ENCODE measurements at regions not wholly inside any gene's neighbourhood (a gene's known extent, or its start where the extent isn't known, plus 50 kb on each side); places are given as distances from the start of the nearest gene placed in this dataset.

GRCh38 chr21:16145052-16145451 lies 415.3 kb downstream of the USP25 start:
- Mint-ChIP-seq H3K36me3 (no peaks in the 10 kb centered on the region), H3K4me3 (no peak overlapping the region), H3K27me3 (peaks cover 2% of the 10 kb centered on the region), H3K9me3 (ENCODE audit: low read depth) (no peaks in the 10 kb centered on the region), H3K4me1 (ENCODE audit: low read depth) (no peaks in the 10 kb centered on the region), H3K27ac (no peak overlapping the region)

GRCh38 chr21:16145479-16145878 lies 415.7 kb downstream of the USP25 start:
- no peaks in the 10 kb centered on the region for H3K36me3 Mint-ChIP-seq
- peaks cover 2% of the 10 kb centered on the region for H3K27me3 Mint-ChIP-seq
- H3K9me3 Mint-ChIP-seq (ENCODE audit: low read depth) = no peaks in the 10 kb centered on the region
- no peaks in the 10 kb centered on the region for H3K4me1 Mint-ChIP-seq (ENCODE audit: low read depth)
- H3K4me3 Mint-ChIP-seq = no peak overlapping the region
- H3K27ac Mint-ChIP-seq = no peak overlapping the region

- H3K36me3 Mint-ChIP-seq = no peaks in the 10 kb centered on the region
Measured at GRCh38 chr21:16154321-16154720, 424.5 kb downstream of the USP25 start.

GRCh38 chr21:16154951-16155635 lies 425.3 kb downstream of the USP25 start:
- H3K4me3 Mint-ChIP-seq = no peak overlapping the region
- no peaks in the 10 kb centered on the region for H3K9me3 Mint-ChIP-seq (ENCODE audit: low read depth)
- H3K27ac Mint-ChIP-seq = no peak overlapping the region
- H3K27me3 Mint-ChIP-seq = no peaks in the 10 kb centered on the region
- H3K36me3 Mint-ChIP-seq = no peaks in the 10 kb centered on the region
- no peaks in the 10 kb centered on the region for H3K4me1 Mint-ChIP-seq (ENCODE audit: low read depth)

More at GRCh38 chr21:16154321-16154720, 424.5 kb downstream of the USP25 start:
- H3K4me3 Mint-ChIP-seq = no peak overlapping the region
- no peaks in the 10 kb centered on the region for H3K27me3 Mint-ChIP-seq
- H3K9me3 Mint-ChIP-seq (ENCODE audit: low read depth) = no peaks in the 10 kb centered on the region
- no peak overlapping the region for H3K27ac Mint-ChIP-seq
- H3K4me1 Mint-ChIP-seq (ENCODE audit: low read depth) = no peaks in the 10 kb centered on the region

GRCh38 chr21:16156841-16157489 lies 427.2 kb downstream of the USP25 start:
- Mint-ChIP-seq H3K9me3 (ENCODE audit: low read depth) (no peaks in the 10 kb centered on the region), H3K36me3 (no peaks in the 10 kb centered on the region), H3K4me3 (no peak overlapping the region), H3K4me1 (ENCODE audit: low read depth) (no peaks in the 10 kb centered on the region), H3K27ac (no peak overlapping the region), H3K27me3 (no peaks in the 10 kb centered on the region)

GRCh38 chr21:16159213-16159970 lies 429.6 kb downstream of the USP25 start:
- H3K4me1 Mint-ChIP-seq (ENCODE audit: low read depth) = no peaks in the 10 kb centered on the region
- no peaks in the 10 kb centered on the region for H3K9me3 Mint-ChIP-seq (ENCODE audit: low read depth)
- no peaks in the 10 kb centered on the region for H3K27me3 Mint-ChIP-seq
- no peaks in the 10 kb centered on the region for H3K36me3 Mint-ChIP-seq
- H3K27ac Mint-ChIP-seq = no peak overlapping the region
- H3K4me3 Mint-ChIP-seq = no peak overlapping the region

GRCh38 chr21:16159971-16160350 lies 430.2 kb downstream of the USP25 start:
- no peaks in the 10 kb centered on the region for H3K4me1 Mint-ChIP-seq (ENCODE audit: low read depth)
- H3K36me3 Mint-ChIP-seq = no peaks in the 10 kb centered on the region
- H3K9me3 Mint-ChIP-seq (ENCODE audit: low read depth) = no peaks in the 10 kb centered on the region
- H3K27me3 Mint-ChIP-seq = no peaks in the 10 kb centered on the region
- H3K27ac Mint-ChIP-seq = no peak overlapping the region
- H3K4me3 Mint-ChIP-seq = no peak overlapping the region

- H3K27me3 Mint-ChIP-seq = no peaks in the 10 kb centered on the region
- H3K36me3 Mint-ChIP-seq = no peaks in the 10 kb centered on the region
- no peaks in the 10 kb centered on the region for H3K9me3 Mint-ChIP-seq (ENCODE audit: low read depth)
Measured at GRCh38 chr21:16162953-16163352, 433.2 kb downstream of the USP25 start.

GRCh38 chr21:16169102-16169511 lies 439.3 kb downstream of the USP25 start:
- Mint-ChIP-seq H3K27me3 (no peaks in the 10 kb centered on the region), H3K27ac (no peak overlapping the region), H3K4me3 (no peak overlapping the region), H3K36me3 (no peaks in the 10 kb centered on the region), H3K4me1 (ENCODE audit: low read depth) (no peaks in the 10 kb centered on the region), H3K9me3 (ENCODE audit: low read depth) (no peaks in the 10 kb centered on the region)

More at GRCh38 chr21:16162953-16163352, 433.2 kb downstream of the USP25 start:
- no peak overlapping the region for H3K4me3 Mint-ChIP-seq
- H3K27ac Mint-ChIP-seq = no peak overlapping the region
- no peaks in the 10 kb centered on the region for H3K4me1 Mint-ChIP-seq (ENCODE audit: low read depth)

- H3K4me3 Mint-ChIP-seq = no peak overlapping the region
- no peaks in the 10 kb centered on the region for H3K4me1 Mint-ChIP-seq (ENCODE audit: low read depth)
- no peaks in the 10 kb centered on the region for H3K9me3 Mint-ChIP-seq (ENCODE audit: low read depth)
- H3K36me3 Mint-ChIP-seq = no peaks in the 10 kb centered on the region
- H3K27me3 Mint-ChIP-seq = no peaks in the 10 kb centered on the region
- H3K27ac Mint-ChIP-seq = no peak overlapping the region
Measured at GRCh38 chr21:16169779-16170178, 440.0 kb downstream of the USP25 start.

GRCh38 chr21:16176570-16176969 lies 446.8 kb downstream of the USP25 start:
- Mint-ChIP-seq H3K27me3 (no peaks in the 10 kb centered on the region), H3K36me3 (no peaks in the 10 kb centered on the region), H3K27ac (no peak overlapping the region), H3K4me1 (ENCODE audit: low read depth) (no peaks in the 10 kb centered on the region), H3K4me3 (no peak overlapping the region), H3K9me3 (ENCODE audit: low read depth) (no peaks in the 10 kb centered on the region)

GRCh38 chr21:16177532-16177931 lies 447.8 kb downstream of the USP25 start:
- Mint-ChIP-seq H3K27me3 (no peaks in the 10 kb centered on the region), H3K27ac (no peak overlapping the region), H3K9me3 (ENCODE audit: low read depth) (no peaks in the 10 kb centered on the region), H3K36me3 (no peaks in the 10 kb centered on the region), H3K4me3 (no peak overlapping the region), H3K4me1 (ENCODE audit: low read depth) (no peaks in the 10 kb centered on the region)

- H3K36me3 Mint-ChIP-seq = no peaks in the 10 kb centered on the region
- no peaks in the 10 kb centered on the region for H3K9me3 Mint-ChIP-seq (ENCODE audit: low read depth)
- no peak overlapping the region for H3K4me3 Mint-ChIP-seq
- H3K27ac Mint-ChIP-seq = no peak overlapping the region
- no peaks in the 10 kb centered on the region for H3K27me3 Mint-ChIP-seq
- H3K4me1 Mint-ChIP-seq (ENCODE audit: low read depth) = no peaks in the 10 kb centered on the region
Measured at GRCh38 chr21:16179773-16180172, 450.0 kb downstream of the USP25 start.

GRCh38 chr21:16180614-16181013 lies 450.8 kb downstream of the USP25 start:
- Mint-ChIP-seq H3K9me3 (ENCODE audit: low read depth) (no peaks in the 10 kb centered on the region), H3K4me1 (ENCODE audit: low read depth) (no peaks in the 10 kb centered on the region), H3K36me3 (no peaks in the 10 kb centered on the region), H3K27ac (no peak overlapping the region), H3K4me3 (no peak overlapping the region), H3K27me3 (no peaks in the 10 kb centered on the region)

- Mint-ChIP-seq H3K27me3 (no peaks in the 10 kb centered on the region), H3K27ac (no peak overlapping the region), H3K4me3 (no peak overlapping the region)
Measured at GRCh38 chr21:16181018-16181417, 451.2 kb downstream of the USP25 start.

More at GRCh38 chr21:16181018-16181417, 451.2 kb downstream of the USP25 start:
- H3K36me3 Mint-ChIP-seq = no peaks in the 10 kb centered on the region
- no peaks in the 10 kb centered on the region for H3K9me3 Mint-ChIP-seq (ENCODE audit: low read depth)
- H3K4me1 Mint-ChIP-seq (ENCODE audit: low read depth) = no peaks in the 10 kb centered on the region

Data from activated naive CD8-positive, alpha-beta T cell (primary cell).